ENCODE measurements at regions not wholly inside any gene's neighbourhood (a gene's known extent, or its start where the extent isn't known, plus 50 kb on each side); places are given as distances from the start of the nearest gene placed in this dataset.

DNA sequence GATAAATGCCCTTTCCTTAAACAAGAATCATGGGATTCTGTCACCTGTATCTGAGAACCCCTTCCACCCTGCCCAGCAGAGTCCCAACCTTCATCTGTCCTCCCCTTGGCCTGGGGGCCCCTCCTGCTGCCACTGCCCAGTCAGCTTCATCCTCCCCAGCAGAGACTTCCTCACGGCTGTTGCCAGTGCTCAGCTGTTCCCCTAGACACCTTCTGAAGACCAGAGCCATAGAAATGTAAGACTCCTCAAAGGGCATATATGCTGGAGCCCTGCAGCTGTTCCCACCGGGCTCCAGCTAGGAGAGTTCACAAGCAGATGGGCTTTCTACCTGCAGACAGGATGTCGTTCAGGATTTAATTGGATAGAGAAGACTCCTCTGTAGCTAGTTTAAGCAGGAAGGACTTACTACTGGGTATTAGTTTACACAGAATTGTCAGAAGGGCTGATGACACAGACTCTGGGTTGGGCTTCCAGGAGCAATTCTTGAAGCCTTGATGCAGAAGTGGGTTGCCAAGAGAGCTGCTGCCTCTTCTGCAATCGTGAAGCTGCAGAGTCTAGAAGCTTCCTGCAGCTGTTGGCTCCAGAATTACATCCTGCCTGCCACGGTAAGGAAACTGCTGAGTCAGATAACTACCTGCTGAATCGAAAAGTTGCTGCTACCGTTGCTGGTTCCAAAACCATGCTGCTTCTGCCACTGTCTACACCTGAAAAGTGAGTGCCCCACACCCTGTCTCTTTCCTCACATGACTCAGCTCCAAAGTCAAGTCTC is 57.1 kb upstream of the MLN start:
- no peaks in the 10 kb centered on the region for H3K4me1 Mint-ChIP-seq (ENCODE audit: low read depth, unreplicated experiment)
- CTCF ChIA-PET: interaction anchor here (1.1 kb wide), 1 partner anchor 10 kb away, joined by 3 read pairs; no protein-coding TSS in a partner anchor
- no peaks in the 10 kb centered on the region for H3K36me3 Mint-ChIP-seq (ENCODE audit: insufficient read depth, unreplicated experiment)
- TF ChIP-seq, protein P1, sequence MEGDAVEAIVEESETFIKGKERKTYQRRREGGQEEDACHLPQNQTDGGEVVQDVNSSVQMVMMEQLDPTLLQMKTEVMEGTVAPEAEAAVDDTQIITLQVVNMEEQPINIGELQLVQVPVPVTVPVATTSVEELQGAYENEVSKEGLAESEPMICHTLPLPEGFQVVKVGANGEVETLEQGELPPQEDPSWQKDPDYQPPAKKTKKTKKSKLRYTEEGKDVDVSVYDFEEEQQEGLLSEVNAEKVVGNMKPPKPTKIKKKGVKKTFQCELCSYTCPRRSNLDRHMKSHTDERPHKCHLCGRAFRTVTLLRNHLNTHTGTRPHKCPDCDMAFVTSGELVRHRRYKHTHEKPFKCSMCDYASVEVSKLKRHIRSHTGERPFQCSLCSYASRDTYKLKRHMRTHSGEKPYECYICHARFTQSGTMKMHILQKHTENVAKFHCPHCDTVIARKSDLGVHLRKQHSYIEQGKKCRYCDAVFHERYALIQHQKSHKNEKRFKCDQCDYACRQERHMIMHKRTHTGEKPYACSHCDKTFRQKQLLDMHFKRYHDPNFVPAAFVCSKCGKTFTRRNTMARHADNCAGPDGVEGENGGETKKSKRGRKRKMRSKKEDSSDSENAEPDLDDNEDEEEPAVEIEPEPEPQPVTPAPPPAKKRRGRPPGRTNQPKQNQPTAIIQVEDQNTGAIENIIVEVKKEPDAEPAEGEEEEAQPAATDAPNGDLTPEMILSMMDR (IDR thresholded peaks at IDR 0.05; ENCODE audit: unreplicated experiment): no peak
- no TSS peak for BruUV-seq (replicated peaks)
- intact Hi-C loops (cut with micrococcal nuclease; ENCODE audit: unreplicated experiment): no loop called here
- peaks cover 100% of the 10 kb centered on the region for H3K27me3 Mint-ChIP-seq (ENCODE audit: unreplicated experiment)
- no peaks in the 10 kb centered on the region for H3K9me3 Mint-ChIP-seq (ENCODE audit: low read depth, unreplicated experiment)
- no peak overlapping the region for H3K4me3 Mint-ChIP-seq (ENCODE audit: low read depth, unreplicated experiment)
- H3K27ac Mint-ChIP-seq (ENCODE audit: unreplicated experiment): no peak overlapping the region
- no peak for DNase-seq

DNA sequence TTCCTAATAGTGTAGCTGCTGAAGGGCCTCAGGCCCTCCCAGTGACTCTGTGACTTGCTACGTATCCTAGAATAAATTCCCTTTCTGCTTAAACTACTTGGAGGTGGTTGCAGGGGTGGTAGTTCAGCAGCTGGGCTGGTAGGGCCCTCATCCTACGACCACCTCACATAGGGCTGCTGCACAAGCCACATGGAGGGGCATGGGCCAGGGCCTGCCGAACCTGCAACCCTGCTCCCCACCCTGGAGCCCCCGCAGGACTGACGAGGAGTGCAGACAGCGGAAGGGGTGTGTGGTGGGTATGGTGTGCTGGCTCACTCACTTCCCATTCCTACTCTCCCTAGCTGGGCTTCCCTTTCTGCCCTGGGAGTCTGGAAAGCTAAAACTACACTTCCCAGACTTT is 56.2 kb upstream of the MLN start:
- no peak overlapping the region for H3K4me3 Mint-ChIP-seq (ENCODE audit: low read depth, unreplicated experiment)
- no peak overlapping the region for H3K27ac Mint-ChIP-seq (ENCODE audit: unreplicated experiment)
- intact Hi-C loops (cut with micrococcal nuclease; ENCODE audit: unreplicated experiment): no loop called here
- TF ChIP-seq, protein P1 (IDR thresholded peaks at IDR 0.05; ENCODE audit: unreplicated experiment): no peak
- no peaks in the 10 kb centered on the region for H3K9me3 Mint-ChIP-seq (ENCODE audit: low read depth, unreplicated experiment)
- CTCF ChIA-PET: no interaction called here
- BruUV-seq (replicated peaks): no TSS peak
- DNase-seq: no peak
- H3K4me1 Mint-ChIP-seq (ENCODE audit: low read depth, unreplicated experiment): no peaks in the 10 kb centered on the region
- H3K36me3 Mint-ChIP-seq (ENCODE audit: insufficient read depth, unreplicated experiment): no peaks in the 10 kb centered on the region
- peaks cover 100% of the 10 kb centered on the region for H3K27me3 Mint-ChIP-seq (ENCODE audit: unreplicated experiment)

DNA sequence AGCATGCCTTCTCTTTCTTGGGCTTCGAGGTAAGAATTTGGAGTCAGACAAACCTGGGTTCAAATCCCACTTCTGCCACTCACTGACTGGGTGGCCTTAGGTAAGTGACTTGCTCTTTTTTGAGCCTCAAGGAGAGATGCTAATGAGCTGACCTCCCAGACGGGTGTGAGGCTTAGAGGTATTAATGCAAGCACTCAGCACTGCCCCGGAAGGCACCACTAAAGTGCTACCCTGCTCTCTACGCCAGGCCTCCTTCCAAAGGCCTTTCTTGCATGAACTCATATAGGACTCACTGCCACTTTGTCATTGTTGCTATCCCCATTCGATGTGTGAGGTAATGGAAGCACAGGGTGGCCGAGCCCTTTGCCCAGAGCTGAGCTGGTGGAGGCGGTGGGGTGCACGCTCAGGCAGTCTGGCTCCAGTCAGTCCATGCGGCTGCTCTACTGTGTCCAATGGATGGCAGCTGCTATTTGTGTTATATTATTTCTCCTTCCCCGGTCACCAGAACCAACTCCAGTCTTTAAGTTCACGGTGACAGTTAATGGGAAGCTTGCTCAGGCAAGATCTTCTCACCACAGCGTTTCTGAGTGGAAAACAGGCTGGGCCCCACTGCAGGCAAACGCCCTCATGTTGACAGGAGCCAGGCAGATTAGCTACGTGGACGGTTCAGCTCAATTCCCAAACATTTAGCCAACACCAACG is 55.2 kb upstream of the MLN start:
- BruUV-seq (replicated peaks): no TSS peak
- no peaks in the 10 kb centered on the region for H3K36me3 Mint-ChIP-seq (ENCODE audit: insufficient read depth, unreplicated experiment)
- CTCF ChIA-PET: interaction anchor here (0.6 kb wide), 1 partner anchor 115 kb away, joined by 4 read pairs; no protein-coding TSS in a partner anchor
- H3K27me3 Mint-ChIP-seq (ENCODE audit: unreplicated experiment): peaks cover 100% of the 10 kb centered on the region
- intact Hi-C loops (cut with micrococcal nuclease; ENCODE audit: unreplicated experiment): no loop called here
- DNase-seq: no peak
- H3K4me1 Mint-ChIP-seq (ENCODE audit: low read depth, unreplicated experiment): no peaks in the 10 kb centered on the region
- no peak overlapping the region for H3K27ac Mint-ChIP-seq (ENCODE audit: unreplicated experiment)
- TF ChIP-seq, protein P1 (IDR thresholded peaks at IDR 0.05; ENCODE audit: unreplicated experiment): no peak
- no peak overlapping the region for H3K4me3 Mint-ChIP-seq (ENCODE audit: low read depth, unreplicated experiment)
- H3K9me3 Mint-ChIP-seq (ENCODE audit: low read depth, unreplicated experiment): no peaks in the 10 kb centered on the region

DNA sequence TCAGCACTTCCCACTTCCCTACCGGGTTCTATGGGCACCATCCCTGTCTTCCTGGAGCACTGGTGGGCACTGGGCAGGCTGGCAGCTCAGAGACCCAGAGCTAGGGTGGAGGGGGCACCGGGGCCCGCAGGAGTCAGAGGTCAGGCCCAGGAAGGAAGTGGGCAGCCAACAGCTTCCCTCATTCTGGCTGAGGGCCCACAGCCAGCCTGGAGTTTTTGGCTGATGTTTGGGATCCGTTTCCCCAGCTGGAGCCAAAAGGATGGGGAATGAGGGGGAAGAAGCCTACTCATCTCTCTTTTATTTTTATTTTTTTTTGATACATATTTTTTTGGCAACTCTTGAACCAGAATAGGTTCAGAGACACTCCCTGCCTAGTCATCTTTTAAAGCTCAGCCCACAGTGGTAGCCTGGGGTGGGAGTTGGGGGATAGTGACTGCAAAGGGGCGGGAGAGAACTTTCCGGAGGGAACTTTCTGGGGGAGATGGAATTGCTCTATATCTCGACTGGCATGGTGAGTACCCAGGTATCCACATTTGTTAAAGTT is 54.2 kb upstream of the MLN start:
- CTCF ChIA-PET: no interaction called here
- intact Hi-C loops (cut with micrococcal nuclease; ENCODE audit: unreplicated experiment): no loop called here
- no peak overlapping the region for H3K27ac Mint-ChIP-seq (ENCODE audit: unreplicated experiment)

More for the DNA sequence above, 54.2 kb upstream of the MLN start:
- TF ChIP-seq, protein P1 (IDR thresholded peaks at IDR 0.05; ENCODE audit: unreplicated experiment): no peak
- no TSS peak for BruUV-seq (replicated peaks)
- DNase-seq: no peak
- H3K36me3 Mint-ChIP-seq (ENCODE audit: insufficient read depth, unreplicated experiment): no peaks in the 10 kb centered on the region
- no peak overlapping the region for H3K4me3 Mint-ChIP-seq (ENCODE audit: low read depth, unreplicated experiment)
- peaks cover 100% of the 10 kb centered on the region for H3K27me3 Mint-ChIP-seq (ENCODE audit: unreplicated experiment)
- H3K4me1 Mint-ChIP-seq (ENCODE audit: low read depth, unreplicated experiment): no peaks in the 10 kb centered on the region
- H3K9me3 Mint-ChIP-seq (ENCODE audit: low read depth, unreplicated experiment): no peaks in the 10 kb centered on the region

Data from Calu3 (cell line).